ENCODE measurements at regions not wholly inside any gene's neighbourhood (a gene's known extent, or its start where the extent isn't known, plus 50 kb on each side); places are given as distances from the start of the nearest gene placed in this dataset.
A peak's percentile ranks its signal among the peaks of the same experiment; 100 is the strongest.

DNA sequence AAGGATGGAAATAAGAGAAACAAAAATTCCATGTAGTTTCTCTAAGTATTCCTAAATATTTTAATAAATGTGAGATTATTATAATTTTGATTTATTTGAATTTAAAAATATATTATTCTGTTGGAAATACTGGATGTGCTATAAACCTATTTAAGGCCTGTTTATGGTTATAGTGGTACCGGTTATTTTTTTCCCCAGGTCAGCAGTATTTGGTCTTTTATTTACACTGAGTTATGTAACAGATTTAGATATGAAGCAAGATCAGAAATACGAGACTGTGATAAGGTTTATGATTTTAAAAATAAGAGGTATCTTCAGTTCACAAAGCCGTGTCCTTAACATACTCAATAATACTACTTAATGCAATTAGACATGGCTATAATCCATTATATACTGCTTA is 634.3 kb upstream of the POU3F2 start:
- no peak for DNase-seq

DNA sequence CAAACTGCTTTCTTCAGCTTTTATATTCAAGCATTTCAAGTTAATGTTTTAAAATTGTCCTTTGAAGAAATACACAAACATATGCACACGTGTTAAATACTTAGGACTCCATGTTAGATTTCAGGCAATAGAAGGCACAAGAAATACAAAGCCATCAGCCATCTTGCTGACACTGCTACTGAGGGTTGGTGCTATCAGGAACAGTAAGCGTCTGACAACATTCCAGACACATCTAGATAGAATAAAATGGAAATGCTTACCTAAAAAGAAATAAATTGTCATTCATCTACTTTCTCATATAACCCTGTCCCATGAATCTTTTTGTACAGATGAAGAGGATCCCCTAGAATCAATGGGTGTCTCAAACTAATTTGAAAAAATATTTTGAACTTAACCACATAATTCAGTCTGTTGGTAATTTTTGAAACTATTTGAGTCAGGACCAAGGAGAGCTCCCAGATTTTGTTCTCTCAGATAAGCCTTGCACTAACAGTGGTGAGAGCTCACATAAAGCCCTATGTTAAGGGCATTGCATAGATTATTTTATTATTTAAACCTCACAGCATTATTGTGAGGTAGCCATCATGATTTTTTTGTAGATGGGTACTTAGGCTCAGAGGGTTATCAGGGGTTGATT is 631.1 kb upstream of the POU3F2 start:
- DNase-seq = no peak

DNA sequence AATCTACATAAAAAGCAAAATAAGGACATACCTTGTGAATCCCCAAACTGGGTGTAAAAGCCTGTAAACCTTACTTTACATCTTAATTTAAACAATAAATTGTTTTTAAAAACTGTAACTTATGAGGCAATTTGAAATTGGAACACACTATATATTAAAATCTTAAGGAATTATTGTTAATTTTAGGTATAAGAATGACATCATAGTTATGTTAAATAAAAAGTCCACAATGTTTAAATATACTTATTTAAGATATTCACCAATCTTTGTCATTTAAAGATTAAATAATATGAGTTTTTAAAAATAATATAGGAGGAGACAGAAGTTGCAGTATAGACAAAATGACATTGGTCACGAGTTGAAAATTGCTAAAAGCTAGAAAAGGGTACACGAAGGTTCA is 621.9 kb upstream of the POU3F2 start:
- no peak for DNase-seq

DNA sequence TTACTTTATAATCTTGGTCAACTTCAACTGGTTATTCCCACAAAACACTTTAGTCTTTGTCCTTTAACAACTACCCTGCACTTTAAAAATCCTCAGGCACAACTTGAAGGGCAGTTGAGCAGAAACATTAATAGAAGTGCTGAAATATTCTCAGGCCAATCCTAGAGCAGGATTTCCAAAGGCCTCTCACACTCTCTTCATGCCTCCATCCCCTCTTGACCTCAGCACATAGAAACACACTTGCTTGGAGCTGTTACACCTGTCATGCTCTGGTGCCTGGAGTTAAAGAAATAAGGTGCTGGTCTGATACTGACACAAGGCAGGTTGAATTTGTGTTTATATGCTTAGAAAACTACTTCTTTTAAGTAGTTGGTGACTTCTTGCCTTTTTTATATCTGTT is 618.8 kb upstream of the POU3F2 start:
- DNase-seq = no peak

DNA sequence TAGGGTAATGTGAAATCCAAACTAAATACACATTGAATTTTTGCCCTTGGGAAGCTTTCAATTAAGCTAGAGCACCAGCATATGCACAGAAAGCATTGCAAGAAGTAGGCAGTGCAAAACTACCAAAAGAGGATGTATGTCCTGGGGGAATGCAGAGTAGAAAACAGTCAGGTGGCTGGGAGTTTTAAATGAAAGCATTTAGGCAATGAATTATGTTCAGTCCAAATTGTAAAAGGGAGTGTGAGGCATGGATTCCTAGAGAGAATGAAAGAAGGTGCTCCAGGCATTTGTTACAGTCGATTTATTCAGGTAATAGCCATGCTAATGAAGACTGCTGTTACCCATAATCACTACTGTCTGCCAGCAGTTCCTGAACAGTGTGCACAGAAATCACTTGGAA is 604.1 kb upstream of the POU3F2 start:
- DNase-seq = no peak

DNA sequence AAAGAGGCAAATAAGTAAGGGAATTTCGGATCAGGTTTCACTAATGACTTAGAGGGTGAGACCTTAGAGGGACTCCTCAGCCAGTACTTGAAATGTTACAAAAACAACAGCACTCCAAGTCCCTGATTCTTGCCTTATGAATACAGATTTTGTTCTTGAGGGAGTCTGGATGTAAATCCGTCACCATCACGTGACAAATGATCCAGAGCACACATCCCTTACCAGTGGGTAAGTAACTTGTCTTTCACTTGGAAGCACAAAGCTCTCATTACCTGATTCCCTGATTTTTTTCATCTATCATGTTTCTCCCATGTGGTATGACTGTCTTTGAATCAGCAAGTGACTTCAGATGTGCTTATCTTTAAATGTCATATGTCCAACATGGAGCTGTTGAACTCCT is 595.3 kb upstream of the POU3F2 start:
- no peak for DNase-seq

DNA sequence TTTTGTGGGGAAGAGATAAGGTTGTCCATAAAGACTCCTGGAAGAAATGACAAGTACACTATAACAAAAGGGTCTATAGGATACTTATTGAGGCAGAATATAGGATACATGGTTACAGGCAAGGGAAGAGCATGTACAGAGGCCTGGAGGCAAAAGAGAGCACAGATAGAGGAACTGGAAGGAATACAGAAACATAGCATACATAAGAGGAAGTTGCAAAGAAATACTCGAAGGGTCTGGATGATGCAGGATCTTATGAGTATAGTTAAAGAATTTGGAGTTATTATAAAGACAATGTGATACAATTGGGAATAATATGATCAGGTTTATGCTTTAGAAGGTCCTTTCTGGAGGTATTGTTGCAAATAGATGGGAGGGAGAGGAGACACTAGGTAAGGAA is 592.7 kb upstream of the POU3F2 start:
- DNase-seq = no peak

DNA sequence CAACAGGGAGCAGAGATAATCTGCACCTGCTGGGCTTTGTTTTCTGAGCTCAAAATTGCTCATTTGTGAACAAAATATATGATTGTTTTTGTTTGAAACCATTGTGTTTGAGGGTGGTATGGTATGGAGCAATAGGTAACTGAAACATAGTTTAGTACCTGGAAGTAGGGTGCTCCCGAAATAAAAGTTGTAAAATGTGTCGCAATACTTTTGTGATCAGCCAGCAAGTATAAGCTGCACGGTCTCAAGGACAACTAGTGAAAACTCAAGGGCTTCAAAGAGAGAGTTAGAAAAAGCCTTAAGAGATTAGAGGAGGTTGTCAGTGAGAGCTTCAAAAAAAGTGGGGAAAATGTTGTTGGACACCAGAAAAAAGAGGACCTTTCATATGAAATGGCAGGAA is 579.8 kb upstream of the POU3F2 start:
- DNase-seq = no peak

DNA sequence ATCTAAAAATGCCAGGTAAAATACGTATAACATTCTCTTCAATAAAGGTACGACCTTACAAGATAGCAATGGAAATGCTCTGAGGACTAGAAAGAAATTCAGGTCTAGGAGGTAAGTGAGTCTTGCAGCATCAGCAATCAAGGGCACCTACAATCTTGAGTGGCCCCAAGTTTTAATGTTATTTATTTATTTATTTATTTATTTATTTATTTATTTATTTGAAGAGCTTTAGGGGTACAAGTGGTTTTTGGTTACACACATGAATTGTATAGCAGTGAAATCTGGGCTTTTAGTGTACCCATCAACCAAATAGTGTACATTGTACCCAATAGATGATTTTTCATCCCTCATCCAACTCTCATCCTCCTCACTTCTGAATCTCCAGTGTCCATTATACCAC is 574.0 kb upstream of the POU3F2 start:
- DNase-seq = no peak

DNA sequence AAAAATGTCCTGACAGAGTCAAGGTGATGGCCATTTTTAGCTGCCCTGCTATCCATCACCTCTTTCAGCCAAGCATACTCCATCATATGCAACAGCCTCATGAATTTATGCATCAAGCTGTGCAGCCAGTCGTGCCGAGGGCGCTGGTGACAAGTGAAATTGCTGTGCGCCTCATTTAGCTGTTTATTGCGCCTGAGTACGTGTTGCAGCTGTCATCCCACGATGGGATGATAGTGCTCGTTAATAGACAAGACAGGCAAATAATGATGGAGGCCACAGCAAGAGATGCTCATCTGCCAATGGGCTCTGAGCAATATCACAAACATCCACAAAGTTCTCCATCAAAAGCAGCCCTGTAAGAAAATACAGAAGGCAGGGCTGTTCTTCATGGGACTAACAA is 562.3 kb upstream of the POU3F2 start:
- no peak for DNase-seq

DNA sequence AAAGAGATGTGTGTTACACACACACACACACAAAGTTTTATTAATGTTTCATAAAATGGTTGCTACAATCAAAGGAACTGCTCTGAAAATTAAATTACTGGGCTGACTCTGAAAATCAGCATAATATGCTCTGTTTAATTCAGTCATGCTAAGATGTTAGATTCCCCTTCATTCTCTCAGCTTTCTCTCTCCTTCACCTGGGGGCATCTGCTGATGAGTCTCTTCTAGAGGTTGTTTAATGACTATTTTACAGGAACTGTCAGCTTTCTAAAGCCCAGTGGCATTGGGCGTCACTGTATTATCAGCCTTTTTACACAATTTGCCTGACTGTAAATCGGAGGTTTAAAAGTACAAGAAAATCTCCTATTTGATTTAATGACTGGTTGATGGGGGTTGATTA is 559.7 kb upstream of the POU3F2 start:
- no peak for DNase-seq

DNA sequence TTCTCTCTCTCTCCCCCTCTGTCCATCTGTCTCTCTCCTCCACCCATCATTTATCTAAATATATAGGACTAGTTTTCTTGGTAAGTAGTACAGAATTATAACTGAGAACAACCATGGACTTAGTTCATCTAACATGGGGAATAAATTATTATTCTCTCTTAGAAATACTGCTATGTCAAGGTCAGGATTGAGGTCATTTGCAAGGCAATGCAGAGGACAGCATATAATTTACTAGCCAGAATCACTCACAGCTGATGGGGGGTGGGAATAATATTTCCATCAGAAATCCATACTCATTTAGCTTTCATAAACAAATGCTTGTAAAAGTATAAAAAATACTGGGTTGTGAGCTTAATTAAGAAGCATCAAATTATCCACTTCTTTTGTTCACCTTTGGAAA is 553.9 kb upstream of the POU3F2 start:
- DNase-seq = no peak

DNA sequence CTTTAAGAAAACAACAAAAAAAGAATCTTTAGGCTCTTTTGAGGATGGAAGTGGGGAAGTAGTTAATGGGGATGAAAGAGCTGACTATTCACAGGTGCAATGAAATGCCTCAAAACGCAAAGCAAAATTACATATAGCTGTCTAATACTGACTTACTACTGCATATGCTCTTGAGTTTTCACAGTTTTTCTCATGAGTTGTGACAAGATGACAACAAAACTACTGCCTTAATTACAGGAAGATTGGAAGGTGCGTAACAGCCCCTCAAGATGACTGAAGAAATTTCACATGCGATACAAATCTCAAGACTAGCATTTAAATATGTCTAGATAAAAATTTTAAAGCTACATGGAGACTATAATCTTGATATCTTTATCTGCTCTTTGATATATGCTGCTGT is 547.8 kb upstream of the POU3F2 start:
- DNase-seq = no peak

DNA sequence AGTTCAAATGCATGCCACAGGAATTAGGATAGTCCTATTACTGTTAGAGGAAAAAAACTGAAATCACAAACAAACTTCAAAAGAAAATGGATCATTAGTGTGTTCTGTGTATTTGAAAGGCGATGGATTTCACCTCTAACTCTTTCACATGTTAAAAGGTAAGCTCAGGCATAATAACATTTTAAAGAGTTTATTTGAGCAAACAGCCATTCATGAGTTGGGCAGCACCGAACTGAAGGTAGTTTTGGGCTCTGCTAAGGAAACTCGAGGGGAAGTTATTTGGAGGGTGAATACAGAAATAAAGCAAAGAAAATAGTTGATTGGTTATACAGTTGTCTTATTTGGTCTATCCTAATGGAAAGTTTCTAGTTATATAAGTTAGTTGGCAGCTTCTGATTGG is 546.5 kb upstream of the POU3F2 start:
- no peak for DNase-seq

DNA sequence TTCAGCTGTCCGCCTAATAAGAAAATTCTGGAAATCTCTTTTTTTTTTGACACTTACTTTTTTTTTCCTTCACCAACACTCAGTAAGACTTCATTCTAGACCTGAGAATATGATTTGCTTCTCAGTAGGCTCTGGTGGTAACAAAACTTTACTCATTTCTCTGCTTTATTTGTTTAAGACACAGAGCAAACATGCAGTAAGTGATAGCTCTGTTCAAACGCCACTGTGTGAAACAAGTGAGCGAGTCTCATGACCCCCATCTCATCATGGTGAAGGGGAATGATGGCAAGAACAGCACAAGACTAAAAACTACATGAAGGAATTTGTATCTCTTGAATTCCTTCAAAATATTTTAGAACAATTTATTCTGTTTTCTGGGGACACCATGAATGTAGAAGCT is 541.6 kb upstream of the POU3F2 start:
- no peak for DNase-seq

DNA sequence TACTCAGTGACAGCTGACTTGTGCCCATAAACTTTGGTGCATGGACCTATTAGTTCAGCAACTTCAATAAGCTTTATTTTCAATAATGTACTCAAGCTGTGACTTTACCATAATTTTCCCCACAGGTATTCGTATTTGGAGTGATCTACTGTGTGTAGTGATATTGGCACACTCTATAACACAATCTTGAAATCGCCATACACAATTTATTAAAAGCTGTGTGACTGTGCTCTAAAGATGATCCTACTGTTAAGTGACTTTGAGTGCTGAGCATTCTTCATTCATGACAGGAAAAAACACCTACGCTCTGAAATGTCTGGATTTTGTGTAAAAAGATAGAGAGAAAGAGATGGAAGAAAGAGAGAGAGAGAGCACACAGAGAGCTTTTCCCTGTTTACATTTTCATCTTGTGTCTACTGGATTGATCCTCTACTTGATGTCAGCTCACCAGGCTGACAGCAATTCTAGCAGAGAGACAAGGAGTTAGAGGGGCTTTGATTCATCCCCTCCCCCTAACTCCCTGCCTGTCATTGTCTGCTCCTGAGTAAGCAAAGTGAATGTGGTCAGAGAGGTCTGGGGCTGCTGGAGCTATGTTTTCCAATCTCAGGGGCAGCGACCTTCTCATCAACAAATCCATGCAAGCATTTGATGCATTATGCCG is 538.7 kb upstream of the POU3F2 start:
- no peak for DNase-seq

DNA sequence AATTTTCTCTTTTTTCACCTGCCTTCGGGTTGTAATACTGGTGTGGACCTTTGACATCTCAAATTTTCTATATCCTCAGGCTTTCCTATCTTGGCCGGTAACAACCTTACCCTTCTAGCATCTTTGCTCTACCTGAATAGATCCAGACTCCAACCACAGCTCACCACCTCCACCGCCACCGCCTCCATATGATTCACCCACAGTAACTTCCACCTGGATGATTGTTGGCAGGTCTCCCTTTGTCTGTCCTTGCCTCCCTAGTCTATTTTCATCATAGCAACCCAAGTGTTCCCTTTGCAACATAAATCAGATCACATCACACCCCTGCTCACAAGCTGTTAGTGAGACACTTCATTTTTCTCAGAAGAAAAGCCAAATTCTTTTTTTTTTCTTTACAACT is 525.8 kb upstream of the POU3F2 start:
- peak in 1 of 2 donors; percentile 32 for DNase-seq

DNA sequence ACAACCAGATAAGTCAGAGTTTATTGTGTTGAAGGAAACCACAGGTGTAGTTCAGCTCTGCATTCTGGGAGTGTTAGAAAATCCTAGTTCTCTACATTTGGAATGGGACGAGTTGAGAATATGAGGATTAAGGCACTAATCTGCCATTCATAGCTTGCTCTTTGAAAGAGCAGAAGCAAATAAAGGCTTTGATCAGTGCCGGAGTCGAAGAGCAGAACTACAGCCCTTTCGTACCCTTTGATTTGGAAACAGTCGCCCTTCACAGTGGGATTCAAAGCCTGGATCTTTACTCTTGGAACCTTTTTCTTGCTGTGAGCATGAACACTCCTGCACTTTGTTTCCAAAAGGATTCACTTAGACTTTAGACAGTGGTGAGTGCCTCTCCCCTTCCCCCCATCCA is 523.9 kb upstream of the POU3F2 start:
- no peak for DNase-seq

DNA sequence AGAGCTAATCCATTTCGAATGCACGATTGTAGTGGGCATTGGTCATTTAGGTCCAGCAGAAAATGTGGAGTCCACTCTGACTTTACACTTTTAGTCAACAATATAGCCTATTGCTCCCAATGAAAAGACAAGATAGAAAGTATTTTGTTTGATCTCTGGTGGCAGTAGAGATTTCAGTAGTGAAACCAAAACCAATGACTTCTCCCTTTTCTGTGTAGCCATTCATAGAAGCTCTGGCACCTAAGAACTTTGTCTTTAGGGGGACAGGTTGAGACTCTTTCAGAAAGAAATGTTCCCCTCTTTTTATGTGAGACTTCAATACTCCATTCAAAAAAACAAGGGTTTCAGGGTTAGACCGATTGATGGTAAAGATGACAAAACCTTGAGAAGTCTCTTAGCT is 510.8 kb upstream of the POU3F2 start:
- no peak for DNase-seq

DNA sequence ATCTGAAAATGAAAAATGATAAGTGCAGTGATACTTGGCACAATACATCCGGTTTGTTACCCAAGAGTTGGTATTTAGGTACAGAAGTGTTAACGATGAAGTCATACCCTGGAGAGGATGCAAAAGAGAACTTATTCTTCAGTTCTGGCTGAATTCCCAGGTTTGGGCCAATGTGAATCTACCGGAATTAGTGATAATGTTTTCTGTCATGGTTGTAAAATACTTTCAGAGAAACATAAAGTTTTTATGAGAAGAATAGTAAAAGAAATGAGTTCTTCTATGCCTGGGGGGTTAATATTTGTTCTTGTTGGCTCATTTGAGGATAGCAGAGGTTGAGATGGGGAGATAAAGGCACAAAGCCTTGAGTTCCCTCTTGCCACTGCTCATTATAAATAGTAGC is 509.9 kb upstream of the POU3F2 start:
- peak in 1 of 2 donors; percentile 6 for DNase-seq

DNA sequence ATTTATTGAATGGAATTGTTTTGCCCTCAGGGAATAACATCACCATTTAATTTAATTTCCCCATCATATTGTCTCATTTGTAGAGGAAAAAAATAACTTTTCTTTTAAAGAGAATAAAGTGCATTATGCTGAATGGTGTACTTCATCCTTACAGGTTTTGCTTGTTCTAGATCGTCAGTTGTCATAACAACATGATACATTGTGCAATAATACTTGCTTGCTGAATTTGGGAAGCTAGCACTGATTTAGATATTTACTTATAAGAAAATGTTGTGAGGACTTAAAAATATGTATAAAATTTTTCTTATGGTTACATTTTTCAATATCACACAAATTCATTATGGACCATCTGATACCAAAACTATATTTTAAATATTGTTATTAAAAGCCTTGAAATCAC is 509.0 kb upstream of the POU3F2 start:
- DNase-seq = no peak

DNA sequence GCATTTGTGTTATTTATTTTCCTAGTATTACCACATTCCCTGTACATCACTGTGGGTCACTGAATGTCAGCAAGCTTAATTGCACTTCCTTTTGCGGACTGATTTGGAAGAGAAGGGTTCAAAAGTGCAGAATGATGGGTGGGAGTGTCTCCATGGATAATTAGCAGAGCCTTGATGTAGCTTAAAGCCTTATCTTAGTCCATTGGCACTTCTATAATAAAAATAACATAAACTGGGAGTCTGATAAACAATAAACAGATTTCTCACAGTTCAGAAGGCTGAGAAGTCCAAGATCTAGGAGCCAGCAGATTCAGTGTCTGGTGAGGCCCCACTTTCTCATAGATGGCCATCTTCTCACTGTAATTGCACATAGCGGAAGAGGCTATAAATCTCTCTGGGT is 501.1 kb upstream of the POU3F2 start:
- no peak for DNase-seq

DNA sequence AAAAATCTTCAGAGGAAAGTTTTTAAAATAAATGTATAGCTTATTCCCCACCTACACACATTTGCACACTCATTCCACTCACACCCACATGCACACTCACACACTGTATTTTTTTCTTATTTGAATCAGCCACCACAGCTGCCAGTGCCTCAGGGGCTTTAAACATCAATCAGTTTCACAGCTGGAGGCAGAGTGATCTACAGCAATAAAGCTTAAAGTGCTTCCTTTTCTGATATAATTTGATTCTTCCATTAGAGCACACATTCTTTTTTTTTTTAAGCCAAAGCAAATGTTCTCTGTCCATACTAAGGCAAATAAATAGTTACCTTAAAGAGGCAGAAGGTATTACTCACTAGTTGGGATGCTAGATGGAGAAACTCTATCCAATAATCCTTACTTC is 498.8 kb upstream of the POU3F2 start:
- no peak for DNase-seq

DNA sequence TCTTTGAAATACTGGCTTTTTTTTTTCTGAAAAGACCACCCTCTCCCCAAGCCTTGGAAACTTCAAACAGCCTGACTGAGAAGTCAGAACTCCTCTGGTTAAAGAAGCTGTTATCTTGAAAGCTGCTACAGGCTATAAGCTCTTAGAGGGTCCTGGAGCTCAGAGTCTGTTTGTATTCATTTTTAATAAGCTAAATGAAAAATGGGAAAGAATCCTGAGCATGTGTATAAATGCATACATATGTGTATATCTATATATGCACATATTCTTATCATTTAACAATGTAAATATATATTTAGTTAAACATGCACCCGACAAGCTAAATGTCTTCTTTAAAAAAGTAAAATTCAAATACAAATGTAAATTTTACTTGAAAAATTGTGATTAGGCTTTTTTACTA is 494.9 kb upstream of the POU3F2 start:
- no peak for DNase-seq

DNA sequence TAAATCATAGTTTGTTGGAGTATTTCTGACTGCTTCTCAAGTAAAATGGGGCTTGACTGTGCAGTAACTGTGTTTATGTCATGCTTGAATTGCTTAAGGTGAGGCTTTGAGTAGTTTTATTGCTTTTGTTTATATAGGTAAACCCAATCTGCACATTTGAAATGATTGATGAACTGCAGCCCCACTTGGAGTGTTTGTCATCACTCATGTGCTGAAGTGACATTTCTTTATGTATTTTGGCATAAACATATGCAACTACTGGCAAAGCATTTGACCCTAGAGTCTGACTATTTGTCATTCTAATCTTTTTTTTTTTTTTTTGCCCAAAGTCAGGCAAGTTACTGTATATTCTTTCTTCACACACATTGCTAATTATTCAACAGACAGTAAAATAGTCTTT is 491.4 kb upstream of the POU3F2 start:
- DNase-seq = no peak
